ENCODE measurements at regions not wholly inside any gene's neighbourhood (a gene's known extent, or its start where the extent isn't known, plus 50 kb on each side); places are given as distances from the start of the nearest gene placed in this dataset.

GRCh38 chr10:61138708-61139591, 195.0 kb upstream of the RHOBTB1 start:
- DNase-seq: no peak

- DNase-seq: no peak
Observed at GRCh38 chr10:61136139-61136538, 192.2 kb upstream of the RHOBTB1 start.

- no peak for DNase-seq
Observed at GRCh38 chr10:61135276-61135721, 191.3 kb upstream of the RHOBTB1 start.

- no peak for DNase-seq
Observed at GRCh38 chr10:61130366-61130765, 186.4 kb upstream of the RHOBTB1 start.

- DNase-seq: no peak
Observed at GRCh38 chr10:61128196-61128595, 184.2 kb upstream of the RHOBTB1 start.

GRCh38 chr10:61125560-61126170, 181.7 kb upstream of the RHOBTB1 start:
- no peak for DNase-seq

- no peak for DNase-seq
Observed at GRCh38 chr10:61124756-61125530, 181.0 kb upstream of the RHOBTB1 start.

GRCh38 chr10:61120805-61121204, 176.8 kb upstream of the RHOBTB1 start:
- no peak for DNase-seq

GRCh38 chr10:61119573-61119972, 175.6 kb upstream of the RHOBTB1 start:
- DNase-seq: no peak

- no peak for DNase-seq
Observed at GRCh38 chr10:61115897-61116296, 171.9 kb upstream of the RHOBTB1 start.

GRCh38 chr10:61112771-61113170, 168.8 kb upstream of the RHOBTB1 start:
- no peak for DNase-seq

- no peak for DNase-seq
Observed at GRCh38 chr10:61110936-61111335, 167.0 kb upstream of the RHOBTB1 start.

- no peak for DNase-seq
Observed at GRCh38 chr10:61110188-61110844, 166.3 kb upstream of the RHOBTB1 start.

- no peak for DNase-seq
Observed at GRCh38 chr10:61108915-61109314, 164.9 kb upstream of the RHOBTB1 start.

- no peak for DNase-seq
Observed at GRCh38 chr10:61100887-61101286, 156.9 kb upstream of the RHOBTB1 start.

- DNase-seq: no peak
Observed at GRCh38 chr10:61099756-61100155, 155.8 kb upstream of the RHOBTB1 start.

GRCh38 chr10:61098966-61099365, 155.0 kb upstream of the RHOBTB1 start:
- DNase-seq: no peak

GRCh38 chr10:61097026-61097425, 153.0 kb upstream of the RHOBTB1 start:
- no peak for DNase-seq

GRCh38 chr10:61096056-61096455, 152.1 kb upstream of the RHOBTB1 start:
- no peak for DNase-seq

GRCh38 chr10:61091531-61091930, 147.5 kb upstream of the RHOBTB1 start:
- no peak for DNase-seq

- no peak for DNase-seq
Observed at GRCh38 chr10:61089251-61089650, 145.3 kb upstream of the RHOBTB1 start.

- no peak for DNase-seq
Observed at GRCh38 chr10:61084493-61084892, 140.5 kb upstream of the RHOBTB1 start.

- DNase-seq: no peak
Observed at GRCh38 chr10:61081301-61081700, 137.3 kb upstream of the RHOBTB1 start.
